Neutrophil (primary cell): ENCODE measurements at regions not wholly inside any gene's neighbourhood (a gene's known extent, or its start where the extent isn't known, plus 50 kb on each side); places are given as distances from the start of the nearest gene placed in this dataset.

Source experiments
- H3K27ac ChIP-seq: fragments of 200-600 bp; sonication (generic); 2 replicates; pipeline ENCODE4 v1.5.1; 2016; ENCODE audit warnings: mild to moderate bottlenecking, moderate library complexity
- H3K27me3 ChIP-seq: fragments of 200-600 bp; sonication (generic); 2 replicates; pipeline ENCODE4 v1.6.0; 2016; ENCODE audit warnings: mild to moderate bottlenecking
- H3K36me3 ChIP-seq: fragments of 200-600 bp; sonication (generic); 2 replicates; pipeline ENCODE4 v1.5.1; 2017
- H3K4me1 ChIP-seq, 2 experiments: fragments of 200-600 bp in 1 of 2; sonication (generic) in 1 of 2; 1 replicate in 1 of 2; 2 replicates in 1 of 2; pipeline versions ENCODE4 v1.5.1 to v1.6.1; 2013 to 2016; ENCODE audit warnings: low read depth in 1 of 2, low read length in 1 of 2, mild to moderate bottlenecking in 1 of 2, moderate library complexity in 1 of 2; ENCODE audit not compliant: control insufficient read depth in 1 of 2, insufficient read depth in 1 of 2
- H3K4me3 ChIP-seq, 2 experiments: fragments of 200-600 bp in 1 of 2; sonication (generic) in 1 of 2; 1 replicate in 1 of 2; 2 replicates in 1 of 2; pipeline ENCODE4 v1.5.1; 2013 to 2016; ENCODE audit warnings: low read depth in 1 of 2, low read length in 1 of 2, mild to moderate bottlenecking in 1 of 2, moderate library complexity in 1 of 2
- H3K9me3 ChIP-seq: fragments of 200-600 bp; sonication (generic); 2 replicates; pipeline ENCODE4 v1.5.1; 2016
- CTCF ChIP-seq: fragments of 200-600 bp; sonication (generic); IDR thresholded peaks from 2 replicates; pipeline ENCODE4 v1.5.1; 2016; ENCODE audit warnings: antibody characterized with exemption

GRCh38 chr4:18508786-18509185 lies 487.2 kb upstream of the LCORL start:
- Histone ChIP-seq H3K4me3 (no peak overlapping the region), H3K27me3 (no peaks in the 10 kb centered on the region), H3K27ac (no peak overlapping the region), H3K36me3 (no peaks in the 10 kb centered on the region), H3K4me1 (no peaks in the 10 kb centered on the region), H3K9me3 (no peaks in the 10 kb centered on the region)
- TF ChIP-seq CTCF: no peak

GRCh38 chr4:18480928-18481327 lies 459.4 kb upstream of the LCORL start:
- no peaks in the 10 kb centered on the region for H3K36me3 ChIP-seq
- H3K4me1 ChIP-seq: no peaks in the 10 kb centered on the region
- no peak overlapping the region for H3K27ac ChIP-seq
- no peak overlapping the region for H3K4me3 ChIP-seq
- no peak for TF ChIP-seq CTCF
- H3K27me3 ChIP-seq: no peaks in the 10 kb centered on the region
- H3K9me3 ChIP-seq: no peaks in the 10 kb centered on the region

- Histone ChIP-seq H3K4me3 (no peak overlapping the region), H3K4me1 (no peaks in the 10 kb centered on the region), H3K27me3 (no peaks in the 10 kb centered on the region), H3K36me3 (no peaks in the 10 kb centered on the region), H3K27ac (no peak overlapping the region), H3K9me3 (no peaks in the 10 kb centered on the region)
- TF ChIP-seq CTCF: no peak
These were observed 458.8 kb upstream of the LCORL start for GRCh38 chr4:18480342-18480741.

- no peaks in the 10 kb centered on the region for H3K27me3 ChIP-seq
- TF ChIP-seq CTCF: no peak
- H3K36me3 ChIP-seq: no peaks in the 10 kb centered on the region
- no peaks in the 10 kb centered on the region for H3K4me1 ChIP-seq
- no peak overlapping the region for H3K4me3 ChIP-seq
- no peaks in the 10 kb centered on the region for H3K9me3 ChIP-seq
- no peak overlapping the region for H3K27ac ChIP-seq
These were observed 458.3 kb upstream of the LCORL start for GRCh38 chr4:18479825-18480224.

- no peaks in the 10 kb centered on the region for H3K9me3 ChIP-seq
- no peaks in the 10 kb centered on the region for H3K36me3 ChIP-seq
- H3K4me1 ChIP-seq: no peaks in the 10 kb centered on the region
- no peak for TF ChIP-seq CTCF
- H3K27ac ChIP-seq: no peak overlapping the region
- no peaks in the 10 kb centered on the region for H3K27me3 ChIP-seq
- H3K4me3 ChIP-seq: no peak overlapping the region
These were observed 442.5 kb upstream of the LCORL start for GRCh38 chr4:18463987-18464559.

GRCh38 chr4:18458465-18458864 lies 436.9 kb upstream of the LCORL start:
- Histone ChIP-seq H3K36me3 (no peaks in the 10 kb centered on the region), H3K4me1 (no peaks in the 10 kb centered on the region), H3K9me3 (no peaks in the 10 kb centered on the region), H3K27ac (no peak overlapping the region), H3K4me3 (no peak overlapping the region), H3K27me3 (no peaks in the 10 kb centered on the region)
- TF ChIP-seq CTCF: no peak
